ENCODE measurements at regions not wholly inside any gene's neighbourhood (a gene's known extent, or its start where the extent isn't known, plus 50 kb on each side); places are given as distances from the start of the nearest gene placed in this dataset.

DNA sequence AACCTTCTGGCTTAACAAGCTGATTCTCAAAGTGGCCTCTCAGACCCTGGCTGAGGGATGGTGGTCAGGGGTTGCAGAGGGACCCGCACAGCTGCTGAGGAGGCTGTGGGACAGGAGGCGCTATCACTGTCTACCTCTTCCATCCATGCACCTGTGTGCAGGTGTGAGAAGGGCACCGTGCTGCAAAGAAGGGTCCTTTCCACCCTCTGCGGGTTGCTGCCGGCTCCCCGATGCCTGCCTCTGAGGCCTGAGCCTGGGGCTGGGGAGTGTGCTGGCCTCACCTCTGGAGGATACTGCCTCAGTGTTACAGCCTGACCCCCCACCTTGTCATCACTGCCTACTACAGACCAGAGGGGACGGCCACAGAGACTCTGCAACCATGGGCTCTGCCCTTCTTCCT, 66.1 kb upstream of the B3GAT1 start:
- no peak for TF ChIP-seq FOS (IDR thresholded peaks at IDR 0.05; ENCODE audit: extremely low read depth, insufficient read length)
- TF ChIP-seq KLF16 (IDR thresholded peaks at IDR 0.05), result no peak
- TF ChIP-seq, protein P1, sequence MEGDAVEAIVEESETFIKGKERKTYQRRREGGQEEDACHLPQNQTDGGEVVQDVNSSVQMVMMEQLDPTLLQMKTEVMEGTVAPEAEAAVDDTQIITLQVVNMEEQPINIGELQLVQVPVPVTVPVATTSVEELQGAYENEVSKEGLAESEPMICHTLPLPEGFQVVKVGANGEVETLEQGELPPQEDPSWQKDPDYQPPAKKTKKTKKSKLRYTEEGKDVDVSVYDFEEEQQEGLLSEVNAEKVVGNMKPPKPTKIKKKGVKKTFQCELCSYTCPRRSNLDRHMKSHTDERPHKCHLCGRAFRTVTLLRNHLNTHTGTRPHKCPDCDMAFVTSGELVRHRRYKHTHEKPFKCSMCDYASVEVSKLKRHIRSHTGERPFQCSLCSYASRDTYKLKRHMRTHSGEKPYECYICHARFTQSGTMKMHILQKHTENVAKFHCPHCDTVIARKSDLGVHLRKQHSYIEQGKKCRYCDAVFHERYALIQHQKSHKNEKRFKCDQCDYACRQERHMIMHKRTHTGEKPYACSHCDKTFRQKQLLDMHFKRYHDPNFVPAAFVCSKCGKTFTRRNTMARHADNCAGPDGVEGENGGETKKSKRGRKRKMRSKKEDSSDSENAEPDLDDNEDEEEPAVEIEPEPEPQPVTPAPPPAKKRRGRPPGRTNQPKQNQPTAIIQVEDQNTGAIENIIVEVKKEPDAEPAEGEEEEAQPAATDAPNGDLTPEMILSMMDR (IDR thresholded peaks at IDR 0.05 in 2 of 3, conservative IDR thresholded peaks at IDR 0.05 in 1 of 3; ENCODE audit: insufficient read depth in 2 of 3, low read depth in 1 of 3, low read length in 3 of 3), result no peak
- no peak for TF ChIP-seq GTF2F1 (IDR thresholded peaks at IDR 0.05; ENCODE audit: low read depth, low read length)
- TF ChIP-seq, protein P2, sequence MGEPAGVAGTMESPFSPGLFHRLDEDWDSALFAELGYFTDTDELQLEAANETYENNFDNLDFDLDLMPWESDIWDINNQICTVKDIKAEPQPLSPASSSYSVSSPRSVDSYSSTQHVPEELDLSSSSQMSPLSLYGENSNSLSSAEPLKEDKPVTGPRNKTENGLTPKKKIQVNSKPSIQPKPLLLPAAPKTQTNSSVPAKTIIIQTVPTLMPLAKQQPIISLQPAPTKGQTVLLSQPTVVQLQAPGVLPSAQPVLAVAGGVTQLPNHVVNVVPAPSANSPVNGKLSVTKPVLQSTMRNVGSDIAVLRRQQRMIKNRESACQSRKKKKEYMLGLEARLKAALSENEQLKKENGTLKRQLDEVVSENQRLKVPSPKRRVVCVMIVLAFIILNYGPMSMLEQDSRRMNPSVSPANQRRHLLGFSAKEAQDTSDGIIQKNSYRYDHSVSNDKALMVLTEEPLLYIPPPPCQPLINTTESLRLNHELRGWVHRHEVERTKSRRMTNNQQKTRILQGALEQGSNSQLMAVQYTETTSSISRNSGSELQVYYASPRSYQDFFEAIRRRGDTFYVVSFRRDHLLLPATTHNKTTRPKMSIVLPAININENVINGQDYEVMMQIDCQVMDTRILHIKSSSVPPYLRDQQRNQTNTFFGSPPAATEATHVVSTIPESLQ (CRISPR knock-in tag; IDR thresholded peaks at IDR 0.05), result no peak
